ENCODE measurements at regions not wholly inside any gene's neighbourhood (a gene's known extent, or its start where the extent isn't known, plus 50 kb on each side); places are given as distances from the start of the nearest gene placed in this dataset.

DNA sequence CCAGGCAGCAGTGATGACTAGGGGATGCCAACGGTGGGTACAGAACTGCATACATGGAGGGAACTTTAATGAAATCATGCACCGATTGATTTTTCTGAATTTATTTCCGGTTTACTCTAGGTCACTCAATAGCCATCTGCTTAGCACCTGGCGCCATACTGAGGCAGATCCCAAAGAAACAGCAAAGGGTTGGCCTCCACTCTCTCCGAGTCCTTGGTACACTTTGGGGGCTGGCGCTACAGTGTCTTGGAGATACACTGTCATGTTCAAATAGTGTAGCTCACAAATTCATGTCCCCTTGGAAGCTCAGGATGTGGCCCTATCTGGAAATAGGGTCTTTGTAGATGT, 116.3 kb downstream of the BOD1 start:
- Histone ChIP-seq H4K20me1 (ENCODE audit: insufficient read depth, poor library complexity, severe bottlenecking) (no peaks in the 10 kb centered on the region), H3K36me3 (replicated peaks; ENCODE audit: insufficient read depth, low read depth) (no peaks in the 10 kb centered on the region), H3K27me3 (no peaks in the 10 kb centered on the region), H3K79me2 (no peaks in the 10 kb centered on the region), H3K4me3 (no peak overlapping the region), H3K9me2 (replicated peaks; ENCODE audit: insufficient read depth) (no peaks in the 10 kb centered on the region), H3K27ac (no peak overlapping the region), H3K4me1 (ENCODE audit: insufficient read depth) (peaks cover 12% of the 10 kb centered on the region), H3K4me2 (no peak overlapping the region), H2AFZ (no peak overlapping the region), H3K9me3 (ENCODE audit: low read depth) (no peaks in the 10 kb centered on the region)
- DNase-seq (ENCODE audit: low spot score) = no peak
- TF ChIP-seq EZH2 (IDR thresholded peaks at IDR 0.05; ENCODE audit: borderline replicate concordance) (no peak), EZH2phosphoT487 (IDR thresholded peaks at IDR 0.05; ENCODE audit: low read depth, severe bottlenecking, unreplicated experiment) (no peak)
- TF ChIP-seq, protein P1, sequence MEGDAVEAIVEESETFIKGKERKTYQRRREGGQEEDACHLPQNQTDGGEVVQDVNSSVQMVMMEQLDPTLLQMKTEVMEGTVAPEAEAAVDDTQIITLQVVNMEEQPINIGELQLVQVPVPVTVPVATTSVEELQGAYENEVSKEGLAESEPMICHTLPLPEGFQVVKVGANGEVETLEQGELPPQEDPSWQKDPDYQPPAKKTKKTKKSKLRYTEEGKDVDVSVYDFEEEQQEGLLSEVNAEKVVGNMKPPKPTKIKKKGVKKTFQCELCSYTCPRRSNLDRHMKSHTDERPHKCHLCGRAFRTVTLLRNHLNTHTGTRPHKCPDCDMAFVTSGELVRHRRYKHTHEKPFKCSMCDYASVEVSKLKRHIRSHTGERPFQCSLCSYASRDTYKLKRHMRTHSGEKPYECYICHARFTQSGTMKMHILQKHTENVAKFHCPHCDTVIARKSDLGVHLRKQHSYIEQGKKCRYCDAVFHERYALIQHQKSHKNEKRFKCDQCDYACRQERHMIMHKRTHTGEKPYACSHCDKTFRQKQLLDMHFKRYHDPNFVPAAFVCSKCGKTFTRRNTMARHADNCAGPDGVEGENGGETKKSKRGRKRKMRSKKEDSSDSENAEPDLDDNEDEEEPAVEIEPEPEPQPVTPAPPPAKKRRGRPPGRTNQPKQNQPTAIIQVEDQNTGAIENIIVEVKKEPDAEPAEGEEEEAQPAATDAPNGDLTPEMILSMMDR (IDR thresholded peaks at IDR 0.05; ENCODE audit: poor library complexity) = no peak
- 96% methylated on average over 6 of the region's 6 CpGs for WGBS (ENCODE audit: low lambda C conversion rate, missing lambda C conversion rate)

- Histone ChIP-seq H3K4me2 (no peak overlapping the region), H3K36me3 (replicated peaks; ENCODE audit: insufficient read depth, low read depth) (no peaks in the 10 kb centered on the region), H4K20me1 (ENCODE audit: insufficient read depth, poor library complexity, severe bottlenecking) (no peaks in the 10 kb centered on the region), H3K79me2 (no peaks in the 10 kb centered on the region), H3K4me1 (ENCODE audit: insufficient read depth) (peaks cover 12% of the 10 kb centered on the region), H3K4me3 (no peak overlapping the region), H3K27ac (no peak overlapping the region), H2AFZ (no peak overlapping the region), H3K27me3 (no peaks in the 10 kb centered on the region), H3K9me2 (replicated peaks; ENCODE audit: insufficient read depth) (no peaks in the 10 kb centered on the region), H3K9me3 (ENCODE audit: low read depth) (no peaks in the 10 kb centered on the region)
- DNase-seq (ENCODE audit: low spot score) = no peak
- 91% methylated on average over 14 of the region's 14 CpGs for WGBS (ENCODE audit: low lambda C conversion rate, missing lambda C conversion rate)
- TF ChIP-seq, protein P1 (IDR thresholded peaks at IDR 0.05; ENCODE audit: poor library complexity) = no peak
- TF ChIP-seq EZH2 (IDR thresholded peaks at IDR 0.05; ENCODE audit: borderline replicate concordance) (no peak), EZH2phosphoT487 (IDR thresholded peaks at IDR 0.05; ENCODE audit: low read depth, severe bottlenecking, unreplicated experiment) (no peak)
Observed at GRCh38 chr5:173499471-173500212, 116.8 kb downstream of the BOD1 start.

DNA sequence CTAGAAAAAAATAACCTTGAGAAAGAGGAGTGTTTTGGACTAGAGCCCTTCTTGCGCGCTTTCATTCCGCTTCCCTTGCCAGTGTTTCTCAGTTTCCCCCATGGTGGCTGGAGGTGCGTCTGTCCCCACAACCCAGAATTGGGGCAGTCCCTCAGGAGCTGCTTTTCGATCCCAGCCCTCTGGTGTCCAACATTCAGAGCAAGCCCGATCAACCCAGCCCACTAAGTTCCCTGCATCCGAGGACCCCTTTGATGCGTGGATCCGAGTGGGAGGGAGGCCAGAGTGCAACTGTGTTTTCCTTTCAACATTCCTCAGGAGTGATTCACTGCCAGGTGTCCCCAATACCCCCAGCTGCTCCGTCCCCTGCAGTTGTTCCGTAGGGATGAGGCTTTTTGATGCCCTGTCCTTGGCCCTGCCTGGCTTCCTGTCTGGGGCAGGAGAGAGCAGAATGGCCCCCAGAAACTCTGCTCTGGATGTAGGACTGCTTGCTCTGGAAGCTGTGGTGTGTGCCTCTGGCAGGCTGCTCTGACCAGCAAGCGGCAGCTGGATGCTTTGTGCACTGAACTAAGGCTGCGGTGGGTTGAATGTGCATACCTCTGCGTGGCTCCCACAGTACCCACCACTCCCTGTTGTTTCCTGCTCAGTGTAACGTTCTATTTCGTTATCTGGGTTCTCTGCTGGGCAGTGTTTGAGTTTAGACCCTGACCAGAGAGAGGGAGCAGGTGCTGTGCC, 117.5 kb downstream of the BOD1 start:
- H3K27ac ChIP-seq = peak overlapping the region; percentile 48
- no peaks in the 10 kb centered on the region for H4K20me1 ChIP-seq (ENCODE audit: insufficient read depth, poor library complexity, severe bottlenecking)
- peaks cover 12% of the 10 kb centered on the region for H3K4me1 ChIP-seq (ENCODE audit: insufficient read depth)
- no peaks in the 10 kb centered on the region for H3K9me3 ChIP-seq (ENCODE audit: low read depth)
- H3K4me2 ChIP-seq = peak overlapping the region; percentile 56
- no peaks in the 10 kb centered on the region for H3K36me3 ChIP-seq (replicated peaks; ENCODE audit: insufficient read depth, low read depth)
- no peak overlapping the region for H2AFZ ChIP-seq
- H3K9me2 ChIP-seq (replicated peaks; ENCODE audit: insufficient read depth) = no peaks in the 10 kb centered on the region
- H3K4me3 ChIP-seq = no peak overlapping the region
- WGBS (ENCODE audit: low lambda C conversion rate, missing lambda C conversion rate) = 62% methylated on average over 16 of the region's 16 CpGs
- H3K27me3 ChIP-seq = no peaks in the 10 kb centered on the region
- TF ChIP-seq EZH2phosphoT487 (IDR thresholded peaks at IDR 0.05; ENCODE audit: low read depth, severe bottlenecking, unreplicated experiment) (no peak), EZH2 (IDR thresholded peaks at IDR 0.05; ENCODE audit: borderline replicate concordance) (no peak)
- TF ChIP-seq, protein P1 (IDR thresholded peaks at IDR 0.05; ENCODE audit: poor library complexity) = no peak
- no peaks in the 10 kb centered on the region for H3K79me2 ChIP-seq
- DNase-seq (ENCODE audit: low spot score) = no peak

All from hepatocyte (in vitro differentiated cells).